Thoracic aorta (tissue), 2 donors: ENCODE measurements at regions not wholly inside any gene's neighbourhood (a gene's known extent, or its start where the extent isn't known, plus 50 kb on each side); places are given as distances from the start of the nearest gene placed in this dataset.

Source experiments
- ATAC-seq: fragments of 150-250 bp; one replicate; pipeline ENCODE4 v1.8.0; 2017; ENCODE audit warnings: low read depth; ENCODE audit not compliant: insufficient number of reproducible peaks, low FRiP score
- DNase-seq: peaks from one replicate; pipeline ENCODE4 v3.0.0-alpha.2; 2020; ENCODE audit warnings: low spot score
- H3K27ac ChIP-seq, 2 donors: fragments of 200-600 bp; sonication (generic); 1 replicate in 1 of 2; 2 replicates in 1 of 2; pipeline ENCODE4 v1.5.1; 2016; ENCODE audit warnings: mild to moderate bottlenecking in 2 of 2, moderate library complexity in 2 of 2
- H3K27me3 ChIP-seq: fragments of 200-600 bp; sonication (generic); replicated peaks from 2 replicates; pipeline ENCODE4 v1.6.0; 2016; ENCODE audit warnings: mild to moderate bottlenecking; ENCODE audit not compliant: insufficient read depth
- H3K36me3 ChIP-seq: fragments of 200-600 bp; sonication (generic); one replicate; pipeline ENCODE4 v1.5.1; 2016
- H3K4me1 ChIP-seq, 2 donors: fragments of 200-600 bp; sonication (generic); 1 replicate in 1 of 2; 2 replicates in 1 of 2; pipeline versions ENCODE4 v1.5.1 to v1.6.0; 2016; ENCODE audit warnings: low read depth in 2 of 2, mild to moderate bottlenecking in 1 of 2; ENCODE audit not compliant: control insufficient read depth in 1 of 2
- H3K4me3 ChIP-seq: fragments of 200-600 bp; sonication (generic); 2 replicates; pipeline ENCODE4 v1.5.1; 2016; ENCODE audit warnings: mild to moderate bottlenecking
- H3K9me3 ChIP-seq: fragments of 200-600 bp; sonication (generic); 2 replicates; pipeline ENCODE4 v1.5.1; 2016
- CTCF ChIP-seq: fragments of 200-600 bp; sonication (generic); IDR thresholded peaks from one replicate; pipeline ENCODE4 v1.5.1; 2019; ENCODE audit warnings: antibody characterized with exemption

- H3K36me3 ChIP-seq: no peaks in the 10 kb centered on the region
- no peaks in the 10 kb centered on the region for H3K4me1 ChIP-seq
- TF ChIP-seq CTCF: no peak
- H3K9me3 ChIP-seq: no peaks in the 10 kb centered on the region
- H3K27ac ChIP-seq: no peak overlapping the region
- H3K27me3 ChIP-seq: no peaks in the 10 kb centered on the region
- no peak overlapping the region for H3K4me3 ChIP-seq
- DNase-seq (no peak), ATAC-seq (no peak)
Observed at GRCh38 chr12:118746960-118747359, 234.4 kb upstream of the SRRM4 start.

DNA sequence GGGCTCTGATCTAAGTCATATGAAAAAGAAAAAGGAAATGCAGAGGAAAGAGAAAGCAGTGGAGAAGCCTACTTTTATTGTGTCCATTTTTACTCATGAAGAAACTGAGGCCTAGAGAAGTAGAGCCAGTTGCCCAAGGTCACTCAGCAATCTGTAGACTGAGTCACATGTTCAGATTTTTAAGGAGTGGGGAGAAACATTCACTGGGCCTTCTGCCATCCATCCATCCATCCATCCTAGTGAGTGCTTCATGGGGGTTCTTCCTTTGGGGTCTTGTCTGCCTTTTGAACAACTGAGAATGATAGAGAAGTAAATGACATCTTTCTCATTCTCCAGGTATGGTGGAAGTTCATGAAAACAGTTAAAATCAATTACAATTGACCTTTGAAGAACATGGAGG, 233.6 kb upstream of the SRRM4 start:
- DNase-seq: no peak
- no peak for TF ChIP-seq CTCF

DNA sequence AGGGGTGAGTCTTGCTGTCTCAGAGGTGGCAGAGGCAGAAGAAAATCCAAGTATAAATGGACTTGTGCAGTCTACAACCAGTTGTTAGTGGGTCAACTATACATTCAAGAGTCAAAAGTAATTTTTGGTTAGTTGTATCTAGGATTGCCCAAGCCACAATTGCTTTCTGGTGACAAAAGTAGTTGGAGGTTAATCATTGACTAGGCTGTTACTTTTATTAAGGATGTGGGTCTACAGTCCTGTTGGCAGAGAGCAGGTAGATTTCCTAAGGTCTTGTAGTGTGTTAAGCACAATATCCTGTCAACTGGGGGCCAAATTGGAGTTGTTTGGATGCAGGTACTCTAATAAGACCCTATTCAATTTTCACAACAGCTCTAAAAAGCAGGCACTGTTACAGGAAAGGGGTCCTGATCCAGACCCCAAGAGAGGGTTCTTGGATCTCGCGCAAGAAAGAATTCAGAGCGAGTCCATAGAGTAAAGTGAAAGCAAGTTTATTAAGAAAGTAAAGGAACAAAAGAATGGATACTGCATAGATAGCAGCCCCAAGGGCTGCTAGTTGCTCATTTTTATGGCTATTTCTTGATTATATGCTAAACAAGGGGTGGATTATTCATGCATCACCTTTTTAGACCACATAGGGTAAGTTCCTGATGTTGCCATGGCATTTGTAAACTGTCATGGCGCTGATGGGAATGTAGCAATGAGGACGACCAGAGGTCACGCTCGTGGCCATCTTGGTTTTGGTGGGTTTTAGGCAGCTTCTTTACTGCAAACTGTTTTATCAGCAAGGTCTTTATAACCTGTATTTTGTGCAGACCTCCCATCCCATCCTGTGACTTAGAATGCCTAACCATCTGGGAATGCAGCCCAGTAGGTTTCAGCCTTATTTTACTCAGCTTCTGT, 232.6 kb upstream of the SRRM4 start:
- ATAC-seq (no peak), DNase-seq (no peak)
- H3K27ac ChIP-seq: no peak overlapping the region
- no peaks in the 10 kb centered on the region for H3K27me3 ChIP-seq
- H3K36me3 ChIP-seq: no peaks in the 10 kb centered on the region
- H3K9me3 ChIP-seq: no peaks in the 10 kb centered on the region
- TF ChIP-seq CTCF: no peak
- H3K4me3 ChIP-seq: no peak overlapping the region
- H3K4me1 ChIP-seq: no peaks in the 10 kb centered on the region

More for the DNA sequence above, 233.6 kb upstream of the SRRM4 start:
- ATAC-seq: no peak
- Histone ChIP-seq H3K27me3 (no peaks in the 10 kb centered on the region), H3K4me1 (no peaks in the 10 kb centered on the region), H3K36me3 (no peaks in the 10 kb centered on the region), H3K27ac (no peak overlapping the region), H3K9me3 (no peaks in the 10 kb centered on the region), H3K4me3 (no peak overlapping the region)

GRCh38 chr12:118749646-118750045, 231.7 kb upstream of the SRRM4 start:
- H3K4me1 ChIP-seq: no peaks in the 10 kb centered on the region
- H3K4me3 ChIP-seq: no peak overlapping the region
- DNase-seq (no peak), ATAC-seq (no peak)
- no peaks in the 10 kb centered on the region for H3K27me3 ChIP-seq
- TF ChIP-seq CTCF: no peak
- no peaks in the 10 kb centered on the region for H3K36me3 ChIP-seq
- no peak overlapping the region for H3K27ac ChIP-seq
- H3K9me3 ChIP-seq: no peaks in the 10 kb centered on the region

DNA sequence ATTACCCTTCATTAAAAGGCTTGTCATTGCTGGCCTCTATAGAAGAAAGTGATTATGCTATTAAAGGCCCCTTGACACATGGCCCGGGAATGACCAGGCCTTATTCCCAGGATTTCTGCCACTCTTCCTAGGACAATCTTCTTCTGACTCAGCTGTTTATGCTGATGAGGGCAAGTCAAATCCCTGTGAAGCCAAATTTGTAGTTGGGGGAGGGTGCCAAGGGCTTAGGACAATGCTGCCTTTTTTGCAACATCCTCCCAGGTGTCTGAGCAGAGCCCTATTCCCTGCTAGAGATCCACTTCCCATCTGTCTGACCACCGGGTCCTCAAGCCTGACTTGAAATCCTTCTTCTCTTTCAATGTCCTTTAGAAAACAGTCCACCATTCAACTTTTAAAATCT, 230.7 kb upstream of the SRRM4 start:
- DNase-seq (no peak), ATAC-seq (no peak)
- no peaks in the 10 kb centered on the region for H3K9me3 ChIP-seq
- no peaks in the 10 kb centered on the region for H3K27me3 ChIP-seq
- H3K36me3 ChIP-seq: no peaks in the 10 kb centered on the region
- TF ChIP-seq CTCF: no peak
- H3K4me1 ChIP-seq: no peaks in the 10 kb centered on the region
- H3K27ac ChIP-seq: no peak overlapping the region
- no peak overlapping the region for H3K4me3 ChIP-seq
